ENCODE measurements at regions not wholly inside any gene's neighbourhood (a gene's known extent, or its start where the extent isn't known, plus 50 kb on each side); places are given as distances from the start of the nearest gene placed in this dataset.

GRCh38 chr11:62033191-62034035, 66.0 kb upstream of the FTH1 start:
- Histone ChIP-seq H3K27me3 (ENCODE audit: control insufficient read depth in 2 of 2, insufficient read depth in 2 of 2, low read length in 2 of 2) (no peaks in the 10 kb centered on the region), H2AFZ (ENCODE audit: low read depth, low read length) (peak overlapping the region; percentile 84), H3K4me3 (no peak overlapping the region), H3K9me1 (ENCODE audit: control insufficient read depth, insufficient read depth, low read length) (no peaks in the 10 kb centered on the region), H3K4me1 (replicated peaks in 1 of 2; ENCODE audit: control insufficient read depth in 2 of 2, insufficient read depth in 2 of 2, low read length in 2 of 2) (peaks cover 4 to 8% of the 10 kb centered on the region in 2 experiments; a peak in 3 of 5 replicates), H3K36me3 (ENCODE audit: control insufficient read depth, insufficient read depth, low read length) (no peaks in the 10 kb centered on the region), H4K20me1 (replicated peaks; ENCODE audit: control insufficient read depth, insufficient read depth, low read length) (no peaks in the 10 kb centered on the region), H3K9ac (ENCODE audit: insufficient read depth in 1 of 2, low read depth in 2 of 2, low read length in 2 of 2) (no peak overlapping the region), H3K4me2 (ENCODE audit: insufficient read depth, low read length) (peak overlapping the region; percentile 41; the same call in 1 of the 2 replicates), H3K9me3 (replicated peaks; ENCODE audit: control insufficient read depth, insufficient read depth, low read depth, low read length) (no peaks in the 10 kb centered on the region), H3K79me2 (ENCODE audit: control insufficient read depth, insufficient read depth, low read length) (no peaks in the 10 kb centered on the region), H3K27ac (ENCODE audit: extremely low read depth, low read depth, low read length) (no peak overlapping the region)
- ChIA-PET CTCF (ENCODE audit: low intra/inter-chr PET ratio) (no interaction called here), POLR2A (interaction anchor here (0.6 to 1.6 kb wide), 3 partner anchors 8 to 70 kb away, joined by 3 to 4 read pairs (median 4); no protein-coding TSS in a partner anchor)
- DNase-seq (ENCODE audit: extremely low read depth in 1 of 4, low spot score in 3 of 4), result peak; percentile 29 to 44 (median 35)
- intact Hi-C loops (cut with micrococcal nuclease) (no loop called here), in situ Hi-C loops (cut with MboI) (no loop called here)
- BruUV-seq (replicated peaks), result no TSS peak
- ATAC-seq, result peak; percentile 80
- FAIRE-seq, result no peak
- WGBS (ENCODE audit: insufficient coverage, low coverage, missing lambda C conversion rate), result 32% methylated on average over 11 of the region's 12 CpGs
- TF ChIP-seq KAT2B (IDR thresholded peaks at IDR 0.05; ENCODE audit: low read depth, low read length) (no peak), FOXA3 (CRISPR knock-in tag; conservative IDR thresholded peaks at IDR 0.05 in 1 of 2, IDR thresholded peaks at IDR 0.05 in 1 of 2) (no peak), ZNF232 (CRISPR knock-in tag; IDR thresholded peaks at IDR 0.05) (no peak), ZBED1 (IDR thresholded peaks at IDR 0.05) (no peak), PKNOX1 (IDR thresholded peaks at IDR 0.05) (no peak), C11orf30 (IDR thresholded peaks at IDR 0.05; ENCODE audit: low read depth) (no peak), MEF2D (tag; conservative IDR thresholded peaks at IDR 0.05; ENCODE audit: low read depth) (no peak), NR2C1 (IDR thresholded peaks at IDR 0.05) (no peak), NR2C1 (tag; IDR thresholded peaks at IDR 0.05) (no peak), MAZ (CRISPR knock-in tag; conservative IDR thresholded peaks at IDR 0.05 in 1 of 2, IDR thresholded peaks at IDR 0.05 in 1 of 2) (0 out of 4 replicates have a peak, but pooled peaks of 1 of the 2 experiments have one; percentile 18), HSF4 (CRISPR knock-in tag; IDR thresholded peaks at IDR 0.05; ENCODE audit: borderline replicate concordance) (no peak), L3MBTL2 (IDR thresholded peaks at IDR 0.05) (peak; percentile 67), GATAD2B (IDR thresholded peaks at IDR 0.05; ENCODE audit: borderline replicate concordance) (no peak), PTTG1 (tag; IDR thresholded peaks at IDR 0.05; ENCODE audit: low read depth) (no peak), MEIS2 (IDR thresholded peaks at IDR 0.05; ENCODE audit: partially characterized antibody) (peak; percentile 12)
- TF ChIP-seq, protein P1, sequence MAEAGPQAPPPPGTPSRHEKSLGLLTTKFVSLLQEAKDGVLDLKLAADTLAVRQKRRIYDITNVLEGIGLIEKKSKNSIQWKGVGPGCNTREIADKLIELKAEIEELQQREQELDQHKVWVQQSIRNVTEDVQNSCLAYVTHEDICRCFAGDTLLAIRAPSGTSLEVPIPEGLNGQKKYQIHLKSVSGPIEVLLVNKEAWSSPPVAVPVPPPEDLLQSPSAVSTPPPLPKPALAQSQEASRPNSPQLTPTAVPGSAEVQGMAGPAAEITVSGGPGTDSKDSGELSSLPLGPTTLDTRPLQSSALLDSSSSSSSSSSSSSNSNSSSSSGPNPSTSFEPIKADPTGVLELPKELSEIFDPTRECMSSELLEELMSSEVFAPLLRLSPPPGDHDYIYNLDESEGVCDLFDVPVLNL (CRISPR knock-in tag; IDR thresholded peaks at IDR 0.05; ENCODE audit: low read depth), result no peak
- TF ChIP-seq, protein P2, sequence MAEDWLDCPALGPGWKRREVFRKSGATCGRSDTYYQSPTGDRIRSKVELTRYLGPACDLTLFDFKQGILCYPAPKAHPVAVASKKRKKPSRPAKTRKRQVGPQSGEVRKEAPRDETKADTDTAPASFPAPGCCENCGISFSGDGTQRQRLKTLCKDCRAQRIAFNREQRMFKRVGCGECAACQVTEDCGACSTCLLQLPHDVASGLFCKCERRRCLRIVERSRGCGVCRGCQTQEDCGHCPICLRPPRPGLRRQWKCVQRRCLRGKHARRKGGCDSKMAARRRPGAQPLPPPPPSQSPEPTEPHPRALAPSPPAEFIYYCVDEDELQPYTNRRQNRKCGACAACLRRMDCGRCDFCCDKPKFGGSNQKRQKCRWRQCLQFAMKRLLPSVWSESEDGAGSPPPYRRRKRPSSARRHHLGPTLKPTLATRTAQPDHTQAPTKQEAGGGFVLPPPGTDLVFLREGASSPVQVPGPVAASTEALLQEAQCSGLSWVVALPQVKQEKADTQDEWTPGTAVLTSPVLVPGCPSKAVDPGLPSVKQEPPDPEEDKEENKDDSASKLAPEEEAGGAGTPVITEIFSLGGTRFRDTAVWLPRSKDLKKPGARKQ (CRISPR knock-in tag; IDR thresholded peaks at IDR 0.05), result no peak
- TF ChIP-seq, protein P3, sequence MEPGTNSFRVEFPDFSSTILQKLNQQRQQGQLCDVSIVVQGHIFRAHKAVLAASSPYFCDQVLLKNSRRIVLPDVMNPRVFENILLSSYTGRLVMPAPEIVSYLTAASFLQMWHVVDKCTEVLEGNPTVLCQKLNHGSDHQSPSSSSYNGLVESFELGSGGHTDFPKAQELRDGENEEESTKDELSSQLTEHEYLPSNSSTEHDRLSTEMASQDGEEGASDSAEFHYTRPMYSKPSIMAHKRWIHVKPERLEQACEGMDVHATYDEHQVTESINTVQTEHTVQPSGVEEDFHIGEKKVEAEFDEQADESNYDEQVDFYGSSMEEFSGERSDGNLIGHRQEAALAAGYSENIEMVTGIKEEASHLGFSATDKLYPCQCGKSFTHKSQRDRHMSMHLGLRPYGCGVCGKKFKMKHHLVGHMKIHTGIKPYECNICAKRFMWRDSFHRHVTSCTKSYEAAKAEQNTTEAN (CRISPR knock-in tag; IDR thresholded peaks at IDR 0.05), result no peak
